ENCODE measurements at regions not wholly inside any gene's neighbourhood (a gene's known extent, or its start where the extent isn't known, plus 50 kb on each side); places are given as distances from the start of the nearest gene placed in this dataset.

GRCh38 chr6:67854098-67854497, 781.0 kb upstream of the ADGRB3 start:
- Histone ChIP-seq H3K27me3 (ENCODE audit: low read length) (no peaks in the 10 kb centered on the region), H3K4me1 (ENCODE audit: low read length) (no peaks in the 10 kb centered on the region), H2AFZ (ENCODE audit: low read length) (peak overlapping the region; percentile 68), H4K20me1 (ENCODE audit: insufficient read depth, low read depth, low read length) (no peaks in the 10 kb centered on the region), H3K36me3 (ENCODE audit: insufficient read depth, low read length) (no peaks in the 10 kb centered on the region), H3K9me3 (ENCODE audit: low read length) (peaks cover 4% of the 10 kb centered on the region; the same call in 1 of the 2 replicates), H3K9ac (ENCODE audit: low read length) (no peak overlapping the region), H3K4me3 (ENCODE audit: low read length) (no peak overlapping the region), H3K79me2 (ENCODE audit: low read length) (no peaks in the 10 kb centered on the region), H3K4me2 (ENCODE audit: low read depth, low read length, poor library complexity, severe bottlenecking) (no peak overlapping the region), H3K27ac (ENCODE audit: low read length) (no peak overlapping the region), H3K9me2 (replicated peaks; ENCODE audit: insufficient read depth, low read length) (no peaks in the 10 kb centered on the region)
- DNase-seq = no peak

- no peak for DNase-seq
- H3K9me3 ChIP-seq (ENCODE audit: low read length) = peaks cover 25% of the 10 kb centered on the region
- H3K9me2 ChIP-seq (replicated peaks; ENCODE audit: insufficient read depth, low read length) = no peaks in the 10 kb centered on the region
- H3K4me3 ChIP-seq (ENCODE audit: low read length) = no peak overlapping the region
- no peak overlapping the region for H3K27ac ChIP-seq (ENCODE audit: low read length)
- H3K4me2 ChIP-seq (ENCODE audit: low read depth, low read length, poor library complexity, severe bottlenecking) = no peak overlapping the region
- no peak overlapping the region for H2AFZ ChIP-seq (ENCODE audit: low read length)
- no peaks in the 10 kb centered on the region for H4K20me1 ChIP-seq (ENCODE audit: insufficient read depth, low read depth, low read length)
- H3K9ac ChIP-seq (ENCODE audit: low read length) = no peak overlapping the region
- no peaks in the 10 kb centered on the region for H3K36me3 ChIP-seq (ENCODE audit: insufficient read depth, low read length)
- H3K4me1 ChIP-seq (ENCODE audit: low read length) = no peaks in the 10 kb centered on the region
- no peaks in the 10 kb centered on the region for H3K79me2 ChIP-seq (ENCODE audit: low read length)
- H3K27me3 ChIP-seq (ENCODE audit: low read length) = no peaks in the 10 kb centered on the region
Measured at GRCh38 chr6:67839818-67840217, 795.3 kb upstream of the ADGRB3 start.

GRCh38 chr6:67825201-67825895, 809.7 kb upstream of the ADGRB3 start:
- Histone ChIP-seq H3K9ac (ENCODE audit: low read length) (no peak overlapping the region), H4K20me1 (ENCODE audit: insufficient read depth, low read depth, low read length) (no peaks in the 10 kb centered on the region), H3K9me3 (ENCODE audit: low read length) (no peaks in the 10 kb centered on the region), H3K79me2 (ENCODE audit: low read length) (no peaks in the 10 kb centered on the region), H3K36me3 (ENCODE audit: insufficient read depth, low read length) (no peaks in the 10 kb centered on the region), H3K27ac (ENCODE audit: low read length) (no peak overlapping the region), H3K9me2 (replicated peaks; ENCODE audit: insufficient read depth, low read length) (no peaks in the 10 kb centered on the region), H3K4me2 (ENCODE audit: low read depth, low read length, poor library complexity, severe bottlenecking) (no peak overlapping the region), H3K4me3 (ENCODE audit: low read length) (no peak overlapping the region), H2AFZ (ENCODE audit: low read length) (no peak overlapping the region), H3K27me3 (ENCODE audit: low read length) (no peaks in the 10 kb centered on the region), H3K4me1 (ENCODE audit: low read length) (no peaks in the 10 kb centered on the region)
- no peak for DNase-seq

GRCh38 chr6:67818322-67818721, 816.8 kb upstream of the ADGRB3 start:
- Histone ChIP-seq H3K9me2 (replicated peaks; ENCODE audit: insufficient read depth, low read length) (no peaks in the 10 kb centered on the region), H3K4me1 (ENCODE audit: low read length) (no peaks in the 10 kb centered on the region), H4K20me1 (ENCODE audit: insufficient read depth, low read depth, low read length) (no peaks in the 10 kb centered on the region), H3K9ac (ENCODE audit: low read length) (no peak overlapping the region), H3K27ac (ENCODE audit: low read length) (no peak overlapping the region), H3K79me2 (ENCODE audit: low read length) (no peaks in the 10 kb centered on the region), H3K4me3 (ENCODE audit: low read length) (no peak overlapping the region), H3K36me3 (ENCODE audit: insufficient read depth, low read length) (no peaks in the 10 kb centered on the region), H3K4me2 (ENCODE audit: low read depth, low read length, poor library complexity, severe bottlenecking) (no peak overlapping the region), H3K9me3 (ENCODE audit: low read length) (peaks cover 10% of the 10 kb centered on the region), H2AFZ (ENCODE audit: low read length) (peak overlapping the region; percentile 74; the same call in 1 of the 2 replicates), H3K27me3 (ENCODE audit: low read length) (no peaks in the 10 kb centered on the region)
- no peak for DNase-seq

GRCh38 chr6:67815623-67816022, 819.5 kb upstream of the ADGRB3 start:
- Histone ChIP-seq H3K4me1 (ENCODE audit: low read length) (no peaks in the 10 kb centered on the region), H3K79me2 (ENCODE audit: low read length) (no peaks in the 10 kb centered on the region)

GRCh38 chr6:67814262-67814661, 820.8 kb upstream of the ADGRB3 start:
- H3K4me2 ChIP-seq (ENCODE audit: low read depth, low read length, poor library complexity, severe bottlenecking) = no peak overlapping the region
- H3K36me3 ChIP-seq (ENCODE audit: insufficient read depth, low read length) = no peaks in the 10 kb centered on the region
- H3K79me2 ChIP-seq (ENCODE audit: low read length) = no peaks in the 10 kb centered on the region
- H2AFZ ChIP-seq (ENCODE audit: low read length) = no peak overlapping the region
- no peaks in the 10 kb centered on the region for H3K9me2 ChIP-seq (replicated peaks; ENCODE audit: insufficient read depth, low read length)
- no peak overlapping the region for H3K9ac ChIP-seq (ENCODE audit: low read length)
- no peak overlapping the region for H3K27ac ChIP-seq (ENCODE audit: low read length)
- H3K4me1 ChIP-seq (ENCODE audit: low read length) = no peaks in the 10 kb centered on the region
- H3K9me3 ChIP-seq (ENCODE audit: low read length) = peaks cover 23% of the 10 kb centered on the region
- no peak overlapping the region for H3K4me3 ChIP-seq (ENCODE audit: low read length)
- no peak for DNase-seq
- H4K20me1 ChIP-seq (ENCODE audit: insufficient read depth, low read depth, low read length) = no peaks in the 10 kb centered on the region
- H3K27me3 ChIP-seq (ENCODE audit: low read length) = no peaks in the 10 kb centered on the region

More at GRCh38 chr6:67815623-67816022, 819.5 kb upstream of the ADGRB3 start:
- Histone ChIP-seq H3K9me3 (ENCODE audit: low read length) (peaks cover 23% of the 10 kb centered on the region), H3K9me2 (replicated peaks; ENCODE audit: insufficient read depth, low read length) (no peaks in the 10 kb centered on the region), H3K27me3 (ENCODE audit: low read length) (no peaks in the 10 kb centered on the region), H2AFZ (ENCODE audit: low read length) (no peak overlapping the region), H3K27ac (ENCODE audit: low read length) (no peak overlapping the region), H3K4me3 (ENCODE audit: low read length) (no peak overlapping the region), H3K9ac (ENCODE audit: low read length) (no peak overlapping the region), H3K36me3 (ENCODE audit: insufficient read depth, low read length) (no peaks in the 10 kb centered on the region), H4K20me1 (ENCODE audit: insufficient read depth, low read depth, low read length) (no peaks in the 10 kb centered on the region), H3K4me2 (ENCODE audit: low read depth, low read length, poor library complexity, severe bottlenecking) (no peak overlapping the region)
- no peak for DNase-seq

- H3K27ac ChIP-seq (ENCODE audit: low read length) = no peak overlapping the region
- no peak overlapping the region for H3K9ac ChIP-seq (ENCODE audit: low read length)
- H3K9me3 ChIP-seq (ENCODE audit: low read length) = peaks cover 23% of the 10 kb centered on the region
- H3K4me3 ChIP-seq (ENCODE audit: low read length) = 0 out of 2 replicates have a peak overlapping the region, but pooled peaks have one; percentile 1
- no peaks in the 10 kb centered on the region for H3K9me2 ChIP-seq (replicated peaks; ENCODE audit: insufficient read depth, low read length)
- no peak overlapping the region for H3K4me2 ChIP-seq (ENCODE audit: low read depth, low read length, poor library complexity, severe bottlenecking)
- H2AFZ ChIP-seq (ENCODE audit: low read length) = no peak overlapping the region
- no peaks in the 10 kb centered on the region for H4K20me1 ChIP-seq (ENCODE audit: insufficient read depth, low read depth, low read length)
- no peaks in the 10 kb centered on the region for H3K79me2 ChIP-seq (ENCODE audit: low read length)
- no peaks in the 10 kb centered on the region for H3K4me1 ChIP-seq (ENCODE audit: low read length)
- no peaks in the 10 kb centered on the region for H3K27me3 ChIP-seq (ENCODE audit: low read length)
- H3K36me3 ChIP-seq (ENCODE audit: insufficient read depth, low read length) = no peaks in the 10 kb centered on the region
- DNase-seq = no peak
Measured at GRCh38 chr6:67812693-67813092, 822.4 kb upstream of the ADGRB3 start.

- Histone ChIP-seq H3K4me1 (ENCODE audit: low read length) (no peaks in the 10 kb centered on the region), H3K36me3 (ENCODE audit: insufficient read depth, low read length) (no peaks in the 10 kb centered on the region), H4K20me1 (ENCODE audit: insufficient read depth, low read depth, low read length) (no peaks in the 10 kb centered on the region), H3K4me3 (ENCODE audit: low read length) (no peak overlapping the region), H3K27ac (ENCODE audit: low read length) (no peak overlapping the region), H3K4me2 (ENCODE audit: low read depth, low read length, poor library complexity, severe bottlenecking) (no peak overlapping the region), H2AFZ (ENCODE audit: low read length) (no peak overlapping the region), H3K79me2 (ENCODE audit: low read length) (no peaks in the 10 kb centered on the region), H3K9me2 (replicated peaks; ENCODE audit: insufficient read depth, low read length) (no peaks in the 10 kb centered on the region), H3K9ac (ENCODE audit: low read length) (no peak overlapping the region), H3K9me3 (ENCODE audit: low read length) (peaks cover 23% of the 10 kb centered on the region), H3K27me3 (ENCODE audit: low read length) (no peaks in the 10 kb centered on the region)
- no peak for DNase-seq
Measured at GRCh38 chr6:67812125-67812524, 823.0 kb upstream of the ADGRB3 start.

All from Karpas-422 (cell line).